ENCODE measurements at regions not wholly inside any gene's neighbourhood (a gene's known extent, or its start where the extent isn't known, plus 50 kb on each side); places are given as distances from the start of the nearest gene placed in this dataset.

DNA sequence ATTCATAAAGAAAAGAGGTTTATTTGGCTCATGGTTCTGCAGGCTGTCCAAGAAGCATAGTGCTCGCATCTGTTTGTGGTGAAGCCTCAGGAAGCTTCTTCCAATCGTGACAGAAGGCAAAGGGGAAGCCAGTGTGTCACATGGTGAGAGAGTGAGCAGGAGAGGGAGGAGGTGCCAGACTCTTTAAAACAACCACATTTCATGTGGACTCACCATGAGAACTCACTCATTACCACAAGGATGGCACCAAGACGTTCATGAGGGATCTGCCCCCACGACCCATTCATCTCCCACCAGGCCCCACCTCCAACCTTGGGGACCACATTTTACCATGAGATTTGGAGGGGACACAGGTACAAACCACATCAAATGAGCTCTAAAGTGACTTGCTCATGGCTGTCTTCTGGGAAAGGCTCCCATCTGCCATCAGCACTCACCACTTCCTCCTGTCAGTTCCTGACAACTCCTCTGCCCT, 327.3 kb upstream of the TLE3 start:
- H3K4me1 ChIP-seq (ENCODE audit: control insufficient read depth, insufficient read depth, low read length), result peaks cover 8% of the 10 kb centered on the region

DNA sequence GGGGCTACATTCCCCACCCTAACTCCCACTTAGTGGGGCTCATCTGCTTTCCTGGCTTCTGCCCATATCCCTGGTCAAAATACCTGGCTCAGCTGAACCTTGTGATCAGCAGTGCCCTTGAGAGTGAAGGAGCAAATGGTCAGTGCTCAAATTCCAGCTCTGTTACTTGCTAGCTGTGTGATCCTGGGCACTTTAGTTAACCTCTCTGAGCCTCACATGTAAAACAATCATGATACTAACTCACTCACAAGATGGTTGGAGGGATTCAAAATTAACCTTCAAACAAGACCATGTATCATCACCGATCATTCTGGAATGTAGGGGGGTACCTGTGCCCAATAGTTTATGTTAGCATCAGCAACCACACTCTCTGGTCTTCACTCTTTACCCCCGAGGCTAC, 325.6 kb upstream of the TLE3 start:
- H3K4me3 ChIP-seq (ENCODE audit: low read length), result no peak overlapping the region
- H3K36me3 ChIP-seq (ENCODE audit: control insufficient read depth, insufficient read depth, low read length, severe bottlenecking), result no peaks in the 10 kb centered on the region
- H3K9ac ChIP-seq (ENCODE audit: low read length), result no peak overlapping the region
- peaks cover 9% of the 10 kb centered on the region for H3K9me3 ChIP-seq (ENCODE audit: control insufficient read depth, low read length)
- peaks cover 72% of the 10 kb centered on the region for H3K27me3 ChIP-seq (replicated peaks; ENCODE audit: control insufficient read depth, insufficient read depth, low read length)
- no peak for DNase-seq (ENCODE audit: low read depth)
- H3K4me1 ChIP-seq (ENCODE audit: control insufficient read depth, insufficient read depth, low read length), result peaks cover 4% of the 10 kb centered on the region

More for the DNA sequence above, 327.3 kb upstream of the TLE3 start:
- no peak for DNase-seq (ENCODE audit: low read depth)
- Histone ChIP-seq H3K27me3 (replicated peaks; ENCODE audit: control insufficient read depth, insufficient read depth, low read length) (peaks cover 55% of the 10 kb centered on the region), H3K4me3 (ENCODE audit: low read length) (no peak overlapping the region), H3K36me3 (ENCODE audit: control insufficient read depth, insufficient read depth, low read length, severe bottlenecking) (no peaks in the 10 kb centered on the region), H3K9ac (ENCODE audit: low read length) (no peak overlapping the region), H3K9me3 (ENCODE audit: control insufficient read depth, low read length) (peaks cover 9% of the 10 kb centered on the region)

DNA sequence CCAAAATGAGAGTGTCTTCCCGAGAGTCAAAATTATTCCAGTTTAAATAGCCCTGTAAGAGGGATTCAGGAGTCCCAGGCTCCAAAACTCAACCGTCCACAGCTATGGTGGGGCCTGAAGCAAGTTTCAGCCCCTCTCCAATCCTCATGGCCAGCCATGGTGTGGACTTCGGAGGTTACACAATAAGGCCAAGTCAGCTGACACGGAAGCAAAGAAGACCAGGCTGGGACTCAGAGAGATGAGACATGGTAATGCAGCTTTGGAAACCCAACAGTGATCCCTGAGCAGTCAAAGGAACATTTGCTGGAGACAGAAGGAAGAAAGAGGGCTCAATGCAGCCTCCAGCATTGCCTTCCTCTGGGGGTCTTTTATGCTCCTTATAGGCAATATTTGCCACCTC, 324.6 kb upstream of the TLE3 start:
- no peak overlapping the region for H3K4me3 ChIP-seq (ENCODE audit: low read length)
- no peak for DNase-seq (ENCODE audit: low read depth)
- H3K9ac ChIP-seq (ENCODE audit: low read length), result no peak overlapping the region
- peaks cover 9% of the 10 kb centered on the region for H3K9me3 ChIP-seq (ENCODE audit: control insufficient read depth, low read length)
- H3K4me1 ChIP-seq (ENCODE audit: control insufficient read depth, insufficient read depth, low read length), result peaks cover 4% of the 10 kb centered on the region
- peaks cover 81% of the 10 kb centered on the region for H3K27me3 ChIP-seq (replicated peaks; ENCODE audit: control insufficient read depth, insufficient read depth, low read length)
- H3K36me3 ChIP-seq (ENCODE audit: control insufficient read depth, insufficient read depth, low read length, severe bottlenecking), result no peaks in the 10 kb centered on the region

DNA sequence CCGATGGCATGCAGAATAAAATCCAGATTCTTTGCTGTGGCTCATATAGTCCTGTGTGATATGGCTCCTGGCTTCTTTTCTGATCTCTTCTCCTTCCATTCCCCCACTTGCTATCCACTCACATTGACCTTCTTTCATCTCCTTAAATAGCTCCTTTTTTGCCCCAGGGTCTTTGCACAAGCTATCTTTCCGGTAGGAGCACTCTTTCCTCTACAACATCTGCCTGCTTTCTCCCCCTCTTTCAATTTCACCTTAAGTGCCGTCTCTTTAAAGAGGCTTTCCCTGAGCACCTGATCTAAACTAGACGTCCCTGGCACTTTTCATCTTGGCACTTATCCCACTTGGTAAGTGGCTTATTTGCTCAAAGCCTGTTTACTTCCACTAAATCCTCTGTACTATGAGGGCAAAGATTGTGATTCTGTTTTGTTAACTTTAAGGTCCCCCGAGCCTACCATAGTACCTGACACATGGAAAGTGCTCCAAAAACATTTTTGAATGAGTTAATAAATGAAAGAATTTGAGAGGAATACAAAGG, 323.3 kb upstream of the TLE3 start:
- H3K4me3 ChIP-seq (ENCODE audit: low read length), result no peak overlapping the region
- no peak overlapping the region for H3K9ac ChIP-seq (ENCODE audit: low read length)
- no peak for DNase-seq (ENCODE audit: low read depth)
- H3K4me1 ChIP-seq (ENCODE audit: control insufficient read depth, insufficient read depth, low read length), result no peaks in the 10 kb centered on the region
- H3K36me3 ChIP-seq (ENCODE audit: control insufficient read depth, insufficient read depth, low read length, severe bottlenecking), result no peaks in the 10 kb centered on the region
- peaks cover 89% of the 10 kb centered on the region for H3K27me3 ChIP-seq (replicated peaks; ENCODE audit: control insufficient read depth, insufficient read depth, low read length)
- peaks cover 16% of the 10 kb centered on the region for H3K9me3 ChIP-seq (ENCODE audit: control insufficient read depth, low read length)

DNA sequence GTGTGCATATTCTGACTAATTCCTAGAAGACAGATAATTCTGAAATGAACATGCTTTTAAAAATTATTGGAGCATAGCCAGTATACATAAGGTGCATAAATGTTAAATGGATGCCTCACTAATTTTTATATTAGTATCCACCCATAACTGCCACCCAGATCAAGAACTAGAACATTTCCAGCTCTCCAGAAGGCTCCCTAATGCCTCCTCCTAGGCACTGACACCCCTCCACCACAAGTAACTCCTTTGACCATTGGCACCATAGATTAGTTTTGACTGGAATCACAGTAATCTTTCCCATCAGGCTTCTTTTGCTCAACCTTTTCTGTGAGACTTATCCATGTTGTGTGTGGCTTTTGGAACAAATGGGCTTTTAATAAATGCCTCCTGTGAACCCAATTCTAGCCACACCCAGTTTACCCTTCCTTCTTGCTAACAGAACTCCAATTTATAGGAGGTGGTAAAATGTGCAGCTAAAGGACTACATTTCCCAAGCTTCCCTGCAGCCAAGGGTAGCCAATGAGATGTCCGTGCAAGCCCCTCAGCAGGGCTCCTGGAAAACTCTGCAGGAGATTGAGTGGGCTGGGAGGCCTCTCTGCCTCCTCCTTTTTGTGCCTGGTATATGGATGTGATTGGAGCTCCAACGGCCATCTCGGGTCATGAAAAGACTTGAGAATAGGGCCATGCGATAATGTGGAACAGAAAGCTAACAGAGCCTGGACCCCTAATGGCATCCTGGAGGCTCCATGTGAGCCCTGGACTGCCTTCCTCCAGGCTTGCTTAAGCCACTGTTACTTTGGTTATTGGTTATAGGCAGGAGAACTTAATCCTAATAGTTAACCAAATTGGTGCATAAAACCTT, 322.6 kb upstream of the TLE3 start:
- no peak for DNase-seq (ENCODE audit: low read depth)
- Histone ChIP-seq H3K27me3 (replicated peaks; ENCODE audit: control insufficient read depth, insufficient read depth, low read length) (peaks cover 87% of the 10 kb centered on the region), H3K9ac (ENCODE audit: low read length) (no peak overlapping the region), H3K4me1 (ENCODE audit: control insufficient read depth, insufficient read depth, low read length) (no peaks in the 10 kb centered on the region), H3K36me3 (ENCODE audit: control insufficient read depth, insufficient read depth, low read length, severe bottlenecking) (no peaks in the 10 kb centered on the region), H3K9me3 (ENCODE audit: control insufficient read depth, low read length) (peaks cover 18% of the 10 kb centered on the region), H3K4me3 (ENCODE audit: low read length) (no peak overlapping the region)

DNA sequence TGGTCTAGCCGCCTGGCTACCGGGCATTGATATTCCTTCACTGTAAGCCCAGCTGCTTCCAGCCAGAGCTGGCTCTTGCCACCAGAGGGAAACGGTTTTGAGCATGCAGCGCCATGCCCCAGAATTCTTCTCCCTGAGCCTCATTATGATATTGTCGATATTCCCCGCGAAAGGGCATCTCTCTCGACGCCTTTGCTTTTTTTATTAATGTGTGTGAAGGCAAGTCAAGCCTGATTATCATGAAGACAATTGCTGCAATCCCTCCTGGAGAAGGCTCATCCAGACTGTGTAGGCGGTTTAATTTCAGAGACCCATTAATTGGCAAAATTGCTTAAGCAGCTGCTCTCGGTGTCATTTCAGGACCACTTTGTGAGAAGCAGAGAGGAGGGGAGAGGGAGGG, 321.2 kb upstream of the TLE3 start:
- Histone ChIP-seq H3K4me3 (ENCODE audit: low read length) (no peak overlapping the region), H3K4me1 (ENCODE audit: control insufficient read depth, insufficient read depth, low read length) (no peaks in the 10 kb centered on the region), H3K36me3 (ENCODE audit: control insufficient read depth, insufficient read depth, low read length, severe bottlenecking) (no peaks in the 10 kb centered on the region), H3K9ac (ENCODE audit: low read length) (no peak overlapping the region), H3K27me3 (replicated peaks; ENCODE audit: control insufficient read depth, insufficient read depth, low read length) (peaks cover 81% of the 10 kb centered on the region), H3K9me3 (ENCODE audit: control insufficient read depth, low read length) (peaks cover 18% of the 10 kb centered on the region)
- DNase-seq (ENCODE audit: low read depth), result no peak

DNA sequence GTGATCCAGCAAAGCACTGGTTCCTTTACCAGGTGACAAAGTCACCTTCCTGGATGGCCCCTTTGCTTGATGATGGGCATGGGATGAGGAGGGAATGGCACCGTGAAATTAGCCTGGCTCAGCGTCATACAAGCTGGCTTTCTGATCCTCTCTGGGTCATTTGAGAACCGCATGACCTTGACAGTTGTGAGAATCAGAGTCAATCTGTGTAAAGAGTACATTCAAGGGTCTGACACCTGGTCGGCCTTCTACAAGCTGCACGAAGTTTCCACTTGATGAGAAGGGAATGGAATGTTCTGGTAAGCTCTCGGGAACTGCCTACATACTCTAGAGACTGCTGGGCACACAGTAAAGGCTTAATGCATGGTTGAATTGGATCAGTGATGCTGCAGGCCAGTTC, 319.8 kb upstream of the TLE3 start:
- H3K36me3 ChIP-seq (ENCODE audit: control insufficient read depth, insufficient read depth, low read length, severe bottlenecking), result no peaks in the 10 kb centered on the region
- no peak overlapping the region for H3K4me3 ChIP-seq (ENCODE audit: low read length)
- no peak overlapping the region for H3K9ac ChIP-seq (ENCODE audit: low read length)
- no peaks in the 10 kb centered on the region for H3K4me1 ChIP-seq (ENCODE audit: control insufficient read depth, insufficient read depth, low read length)
- peaks cover 81% of the 10 kb centered on the region for H3K27me3 ChIP-seq (replicated peaks; ENCODE audit: control insufficient read depth, insufficient read depth, low read length)
- DNase-seq (ENCODE audit: low read depth), result no peak
- H3K9me3 ChIP-seq (ENCODE audit: control insufficient read depth, low read length), result peaks cover 18% of the 10 kb centered on the region

DNA sequence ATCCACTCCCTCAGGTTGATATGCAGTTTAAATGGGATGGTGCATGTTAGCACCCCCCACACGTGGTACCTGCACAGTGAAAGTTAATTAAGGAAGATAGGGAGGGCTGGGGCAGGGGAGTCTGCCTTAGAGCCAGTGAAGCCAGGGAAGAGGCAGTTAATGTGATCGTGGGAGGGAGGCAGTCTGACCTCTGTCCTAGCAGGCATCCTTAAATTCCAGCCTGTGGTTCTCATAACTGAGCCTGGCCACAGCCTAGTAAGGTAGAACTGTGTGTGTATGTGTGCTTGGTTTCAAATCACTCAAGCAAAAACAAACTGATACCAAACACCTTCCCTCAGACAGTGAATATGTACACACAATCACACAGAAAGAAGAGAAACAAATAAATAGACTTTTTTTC, 319.1 kb upstream of the TLE3 start:
- Histone ChIP-seq H3K9ac (ENCODE audit: low read length) (no peak overlapping the region), H3K36me3 (ENCODE audit: control insufficient read depth, insufficient read depth, low read length, severe bottlenecking) (no peaks in the 10 kb centered on the region), H3K27me3 (replicated peaks; ENCODE audit: control insufficient read depth, insufficient read depth, low read length) (peaks cover 81% of the 10 kb centered on the region), H3K4me1 (ENCODE audit: control insufficient read depth, insufficient read depth, low read length) (no peaks in the 10 kb centered on the region), H3K4me3 (ENCODE audit: low read length) (no peak overlapping the region), H3K9me3 (ENCODE audit: control insufficient read depth, low read length) (peaks cover 15% of the 10 kb centered on the region)
- no peak for DNase-seq (ENCODE audit: low read depth)

DNA sequence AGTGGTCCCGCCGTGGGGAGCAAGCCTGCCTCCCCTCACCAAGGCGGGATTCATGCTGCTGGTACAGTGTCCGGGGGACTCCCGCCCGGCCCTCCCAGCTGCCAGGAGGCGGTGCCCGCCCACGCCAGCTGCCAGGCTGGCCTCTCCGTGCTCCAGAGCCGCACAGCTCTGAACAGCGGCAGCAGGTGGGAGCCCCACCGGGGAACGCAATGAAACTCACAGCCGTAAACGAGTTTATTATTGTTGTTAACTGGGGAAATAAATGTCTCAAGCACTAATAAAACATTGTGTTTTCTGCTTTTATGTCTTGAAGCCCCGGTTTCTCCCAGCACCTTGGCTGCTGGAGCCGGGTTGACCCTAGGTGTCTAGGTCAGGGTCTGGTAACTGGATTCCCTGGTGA, 317.7 kb upstream of the TLE3 start:
- H3K27me3 ChIP-seq (replicated peaks; ENCODE audit: control insufficient read depth, insufficient read depth, low read length), result peaks cover 80% of the 10 kb centered on the region
- DNase-seq (ENCODE audit: low read depth), result no peak
- peaks cover 9% of the 10 kb centered on the region for H3K9me3 ChIP-seq (ENCODE audit: control insufficient read depth, low read length)
- no peaks in the 10 kb centered on the region for H3K36me3 ChIP-seq (ENCODE audit: control insufficient read depth, insufficient read depth, low read length, severe bottlenecking)
- H3K9ac ChIP-seq (ENCODE audit: low read length), result no peak overlapping the region
- no peaks in the 10 kb centered on the region for H3K4me1 ChIP-seq (ENCODE audit: control insufficient read depth, insufficient read depth, low read length)
- H3K4me3 ChIP-seq (ENCODE audit: low read length), result no peak overlapping the region

DNA sequence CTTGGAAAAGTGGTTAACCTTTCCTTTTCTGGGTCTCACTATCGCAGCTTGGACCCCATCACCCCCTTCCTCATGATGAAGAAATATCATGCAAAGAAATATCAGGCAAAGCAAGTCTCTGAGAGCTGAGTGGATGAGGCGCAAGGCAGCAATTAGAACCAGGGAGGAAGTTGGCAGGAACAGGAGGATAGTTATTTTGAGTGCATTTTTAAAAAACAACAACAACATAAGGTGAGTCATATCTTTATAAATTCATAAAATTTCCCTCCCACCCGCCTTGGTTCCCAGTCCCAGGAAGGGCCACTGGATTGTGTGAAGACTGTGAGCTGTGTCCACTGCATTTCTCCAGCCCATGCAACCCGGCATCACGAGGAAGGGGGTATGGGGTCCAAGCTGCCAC, 316.9 kb upstream of the TLE3 start:
- H3K9me3 ChIP-seq (ENCODE audit: control insufficient read depth, low read length), result peaks cover 9% of the 10 kb centered on the region
- H3K36me3 ChIP-seq (ENCODE audit: control insufficient read depth, insufficient read depth, low read length, severe bottlenecking), result no peaks in the 10 kb centered on the region
- no peak overlapping the region for H3K4me3 ChIP-seq (ENCODE audit: low read length)
- peaks cover 81% of the 10 kb centered on the region for H3K27me3 ChIP-seq (replicated peaks; ENCODE audit: control insufficient read depth, insufficient read depth, low read length)
- H3K9ac ChIP-seq (ENCODE audit: low read length), result no peak overlapping the region
- DNase-seq (ENCODE audit: low read depth), result no peak
- H3K4me1 ChIP-seq (ENCODE audit: control insufficient read depth, insufficient read depth, low read length), result no peaks in the 10 kb centered on the region

DNA sequence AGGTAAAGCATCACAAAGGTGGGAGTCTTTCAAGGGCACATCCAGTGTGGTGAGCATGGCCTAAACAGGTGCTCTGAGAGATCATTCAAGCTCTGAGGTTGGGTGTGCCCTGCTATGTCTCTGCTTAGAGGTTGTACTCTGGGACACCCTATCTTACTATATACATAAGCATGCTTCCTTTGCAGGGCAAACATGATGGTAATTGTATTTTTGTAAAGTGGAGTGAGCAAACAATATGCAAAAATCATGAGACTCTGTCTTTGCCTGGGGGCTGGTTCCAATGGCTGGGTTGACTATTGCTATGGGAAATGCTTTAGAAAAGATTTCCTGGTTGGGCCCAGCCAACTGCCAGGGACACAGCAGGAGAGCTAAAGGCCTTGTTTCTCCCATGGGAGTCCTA, 315.1 kb upstream of the TLE3 start:
- Histone ChIP-seq H3K9me3 (ENCODE audit: control insufficient read depth, low read length) (peaks cover 26% of the 10 kb centered on the region), H3K36me3 (ENCODE audit: control insufficient read depth, insufficient read depth, low read length, severe bottlenecking) (no peaks in the 10 kb centered on the region), H3K4me3 (ENCODE audit: low read length) (no peak overlapping the region), H3K9ac (ENCODE audit: low read length) (no peak overlapping the region), H3K4me1 (ENCODE audit: control insufficient read depth, insufficient read depth, low read length) (no peaks in the 10 kb centered on the region), H3K27me3 (replicated peaks; ENCODE audit: control insufficient read depth, insufficient read depth, low read length) (peaks cover 79% of the 10 kb centered on the region)
- DNase-seq (ENCODE audit: low read depth), result no peak

Measured in adipocyte (in vitro differentiated cells).